Activated CD4-positive, alpha-beta T cell treated with anti-CD3 and anti-CD28 coated beads, Interleukin-2, Interleukin-4, amounts not matched to agents 100 ng/mL and 50 ng/mL, durations not matched to agents 16 hours and 8 hours (primary cell): ENCODE measurements at regions not wholly inside any gene's neighbourhood (a gene's known extent, or its start where the extent isn't known, plus 50 kb on each side); places are given as distances from the start of the nearest gene placed in this dataset.
A peak's percentile ranks its signal among the peaks of the same experiment; 100 is the strongest.
"Not testable (repeated sequence)": the region's sequence is repeated elsewhere in the genome, so short reads cannot be mapped to it uniquely, and the experiment has no call there.

ENCODE experiments used
- DNase-seq: peaks from one replicate; pipeline ENCODE4 v3.0.0-alpha.2; 2020; ENCODE audit warnings: low spot score

- DNase-seq = no peak
Observed at GRCh38 chr17:13787636-13788035, 185.9 kb upstream of the HS3ST3A1 start.

- DNase-seq = no peak
Observed at GRCh38 chr17:13788385-13788784, 186.7 kb upstream of the HS3ST3A1 start.

- DNase-seq = no peak
Observed at GRCh38 chr17:13792314-13792713, 190.6 kb upstream of the HS3ST3A1 start.

- DNase-seq = no peak
Observed at GRCh38 chr17:13793951-13794350, 192.2 kb upstream of the HS3ST3A1 start.

- no peak for DNase-seq
Observed at GRCh38 chr17:13797863-13798262, 196.1 kb upstream of the HS3ST3A1 start.

- no peak for DNase-seq
Observed at GRCh38 chr17:13806092-13806491, 204.4 kb upstream of the HS3ST3A1 start.

GRCh38 chr17:13807103-13807502 is 205.4 kb upstream of the HS3ST3A1 start:
- DNase-seq = no peak

GRCh38 chr17:13812350-13812749 is 210.6 kb upstream of the HS3ST3A1 start:
- DNase-seq = no peak

GRCh38 chr17:13813347-13814240 is 211.9 kb upstream of the HS3ST3A1 start:
- DNase-seq = no peak

- no peak for DNase-seq
Observed at GRCh38 chr17:13822700-13823099, 221.0 kb upstream of the HS3ST3A1 start.

GRCh38 chr17:13825526-13826040 is 223.9 kb upstream of the HS3ST3A1 start:
- no peak for DNase-seq

- peak; percentile 59 for DNase-seq
Observed at GRCh38 chr17:13827118-13827517, 225.4 kb upstream of the HS3ST3A1 start.

GRCh38 chr17:13833921-13834320 is 232.2 kb upstream of the HS3ST3A1 start:
- no peak for DNase-seq

GRCh38 chr17:13835151-13835550 is 233.4 kb upstream of the HS3ST3A1 start:
- DNase-seq = no peak

GRCh38 chr17:13837417-13837816 is 231.9 kb upstream of the COX10 start:
- no peak for DNase-seq

- DNase-seq = no peak
Observed at GRCh38 chr17:13840254-13840653, 229.1 kb upstream of the COX10 start.

- DNase-seq = no peak
Observed at GRCh38 chr17:13843862-13844635, 225.3 kb upstream of the COX10 start.

- DNase-seq = no peak
Observed at GRCh38 chr17:13851889-13852288, 217.4 kb upstream of the COX10 start.

- not testable (repeated sequence) for DNase-seq
Observed at GRCh38 chr17:13855730-13856129, 213.6 kb upstream of the COX10 start.

GRCh38 chr17:13862346-13862745 is 207.0 kb upstream of the COX10 start:
- DNase-seq = no peak

- no peak for DNase-seq
Observed at GRCh38 chr17:13863436-13863835, 205.9 kb upstream of the COX10 start.

GRCh38 chr17:13864521-13864920 is 204.8 kb upstream of the COX10 start:
- no peak for DNase-seq

GRCh38 chr17:13865650-13866049 is 203.7 kb upstream of the COX10 start:
- no peak for DNase-seq
